GM13976 (cell line): ENCODE measurements at regions not wholly inside any gene's neighbourhood (a gene's known extent, or its start where the extent isn't known, plus 50 kb on each side); places are given as distances from the start of the nearest gene placed in this dataset.

Source experiments
- DNase-seq: peaks from one replicate; pipeline ENCODE4 v3.0.0; 2012; ENCODE audit warnings: low spot score
- CTCF ChIP-seq: IDR thresholded peaks from 2 replicates; pipeline ENCODE4 v1.5.1; 2012; ENCODE audit warnings: borderline replicate concordance, mild to moderate bottlenecking; ENCODE audit not compliant: insufficient read depth; ENCODE audit errors: extremely low read depth, missing control alignments, control extremely low read depth
- in situ Hi-C: fragments of 300-500 bp; cut with MboI; formaldehyde crosslinking; loops from one replicate; pipeline ENCODE4 v1.12.0; 2022; ENCODE audit warnings: low sequenced_read_pairs, mixed read lengths, inconsistent platforms; ENCODE audit not compliant: unreplicated experiment

- no peak for TF ChIP-seq CTCF
- in situ Hi-C loops: no loop called here
These were observed 267.1 kb downstream of the GADD45G start for GRCh38 chr9:89871871-89872331.

GRCh38 chr9:89872426-89872912 is 267.7 kb downstream of the GADD45G start:
- DNase-seq: no peak
- in situ Hi-C loops: no loop called here

More at GRCh38 chr9:89871871-89872331, 267.1 kb downstream of the GADD45G start:
- no peak for DNase-seq

GRCh38 chr9:89872913-89873707 is 268.3 kb downstream of the GADD45G start:
- no peak for DNase-seq
- in situ Hi-C loops: no loop called here
- no peak for TF ChIP-seq CTCF

More at GRCh38 chr9:89872426-89872912, 267.7 kb downstream of the GADD45G start:
- TF ChIP-seq CTCF: no peak

- in situ Hi-C loops: no loop called here
- no peak for TF ChIP-seq CTCF
- no peak for DNase-seq
These were observed 269.0 kb downstream of the GADD45G start for GRCh38 chr9:89873801-89874200.

GRCh38 chr9:89874351-89875321 is 269.8 kb downstream of the GADD45G start:
- no peak for DNase-seq
- in situ Hi-C loops: no loop called here
- no peak for TF ChIP-seq CTCF
